SK-N-SH (cell line): ENCODE measurements at regions not wholly inside any gene's neighbourhood (a gene's known extent, or its start where the extent isn't known, plus 50 kb on each side); places are given as distances from the start of the nearest gene placed in this dataset.

Source experiments
- CTCF ChIA-PET: fragments of 300-600, 350-600 bp; formaldehyde crosslinking; extraction: SDS; loops from one replicate; lab custom pipeline; 2021; lab: Yijun Ruan, JAX
- POLR2A ChIA-PET: fragments of 350-600 bp; sonication (Branson Sonifier 250); formaldehyde crosslinking; extraction: SDS; loops from one replicate; lab custom pipeline; 2020; ENCODE audit warnings: antibody characterized with exemption, inconsistent platforms; lab: Yijun Ruan, JAX
- DNase-seq: peaks from one replicate; pipeline ENCODE4 v3.0.0; 2012
- H2AFZ ChIP-seq: fragments of 200-600 bp; sonication (generic); 2 replicates; pipeline ENCODE4 v1.8.1; 2016; ENCODE audit warnings: antibody characterized with exemption, mild to moderate bottlenecking, low read depth
- H3F3A ChIP-seq: fragments of 200-600 bp; sonication (generic); replicated peaks from 2 replicates; pipeline ENCODE3; 2016; ENCODE audit warnings: antibody characterized with exemption, mild to moderate bottlenecking; ENCODE audit not compliant: insufficient read depth
- H3K27ac ChIP-seq, 2 experiments: fragments of 200-500 bp in 1 of 2; fragments of 200-600 bp in 1 of 2; sonication (Bioruptor generic) in 1 of 2; sonication (generic), shearing (Covaris generic) in 1 of 2; 2 replicates each; pipeline versions ENCODE4 v1.5.1 to v1.6.1; 2014 to 2016; ENCODE audit warnings: low read depth in 2 of 2, inconsistent platforms in 1 of 2, low read length in 1 of 2, mild to moderate bottlenecking in 1 of 2, mixed read lengths in 1 of 2
- H3K27me3 ChIP-seq: fragments of 200-600 bp; sonication (generic), shearing (Covaris generic); 2 replicates; pipeline ENCODE4 v1.6.1; 2016; ENCODE audit warnings: mixed run types; ENCODE audit not compliant: insufficient read depth
- H3K36me3 ChIP-seq, 2 experiments: fragments of 200-500 bp in 1 of 2; fragments of 200-600 bp in 1 of 2; sonication (Bioruptor generic) in 1 of 2; sonication (generic) in 1 of 2; replicated peaks in 1 of 2; 2 replicates each; pipeline versions ENCODE3 to v1.5.1; 2014 to 2016; ENCODE audit warnings: low read length in 1 of 2, mild to moderate bottlenecking in 1 of 2; ENCODE audit not compliant: insufficient read depth in 2 of 2, control insufficient read depth in 1 of 2
- H3K4me1 ChIP-seq, 2 experiments: fragments of 200-500 bp in 1 of 2; fragments of 200-600 bp in 1 of 2; sonication (Bioruptor generic) in 1 of 2; sonication (generic), shearing (Covaris generic) in 1 of 2; 2 replicates each; pipeline versions ENCODE4 v1.5.1 to v1.6.1; 2014 to 2016; ENCODE audit warnings: low read depth in 1 of 2, low read length in 1 of 2, mixed run types in 1 of 2; ENCODE audit not compliant: insufficient read depth in 2 of 2, control insufficient read depth in 1 of 2
- H3K4me2 ChIP-seq: fragments of 200-600 bp; sonication (generic), shearing (Covaris generic); 2 replicates; pipeline ENCODE4 v1.6.1; 2017; ENCODE audit warnings: mixed run types
- H3K4me3 ChIP-seq, 2 experiments: fragments of 200-500 bp in 1 of 2; fragments of 200-600 bp in 1 of 2; sonication (Bioruptor generic) in 1 of 2; sonication (generic), shearing (Covaris generic) in 1 of 2; 2 replicates each; pipeline versions ENCODE4 v1.5.1 to v1.8.1; 2014 to 2016; ENCODE audit warnings: low read depth in 2 of 2, inconsistent platforms in 1 of 2, low read length in 1 of 2, mild to moderate bottlenecking in 1 of 2, mixed read lengths in 1 of 2, moderate library complexity in 1 of 2
- H3K79me2 ChIP-seq: fragments of 200-600 bp; sonication (generic); 2 replicates; pipeline ENCODE4 v1.8.1; 2017; ENCODE audit warnings: mild to moderate bottlenecking; ENCODE audit not compliant: insufficient read depth
- H3K9ac ChIP-seq: fragments of 200-600 bp; sonication (generic); 2 replicates; pipeline ENCODE4 v1.6.1; 2017; ENCODE audit warnings: mixed run types
- H3K9me2 ChIP-seq: fragments of 200-600 bp; sonication (generic); 2 replicates; pipeline ENCODE4 v1.6.1; 2017; ENCODE audit warnings: mixed run types
- H3K9me3 ChIP-seq: fragments of 200-600 bp; sonication (generic); 2 replicates; pipeline ENCODE4 v1.6.1; 2017; ENCODE audit warnings: mixed run types, mild to moderate bottlenecking, moderate library complexity
- H4K20me1 ChIP-seq: fragments of 200-600 bp; sonication (generic); 2 replicates; pipeline ENCODE4 v1.6.1; 2017; ENCODE audit warnings: mild to moderate bottlenecking, mixed run types; ENCODE audit not compliant: insufficient read depth
- CHD2 ChIP-seq: fragments of 150-350 bp; IDR thresholded peaks from 2 replicates; pipeline ENCODE4 v1.6.1; 2018; ENCODE audit warnings: low read length; ENCODE audit not compliant: partially characterized antibody
- CTCF ChIP-seq: fragments of 200-600 bp; sonication (generic); IDR thresholded peaks from 2 replicates; pipeline ENCODE4 v1.6.1; 2017; ENCODE audit warnings: antibody characterized with exemption, mild to moderate bottlenecking, moderate library complexity
- EP300 ChIP-seq, 2 experiments: IDR thresholded peaks; 2 replicates each; pipeline versions ENCODE4 v1.4.0 to v1.6.1; 2012; ENCODE audit warnings: borderline replicate concordance in 1 of 2, low read depth in 1 of 2, low read length in 1 of 2
- EZH2phosphoT487 ChIP-seq: fragments of 200-600 bp; sonication (generic); IDR thresholded peaks from 2 replicates; pipeline ENCODE4 v1.6.1; 2017; ENCODE audit warnings: low read depth, mixed run types, mild to moderate bottlenecking, antibody characterized with exemption, moderate library complexity, borderline replicate concordance
- FOXJ3 ChIP-seq: sonication (generic); formaldehyde crosslinking; IDR thresholded peaks from 2 replicates; pipeline ENCODE4 v1.5.1; 2020; ENCODE audit warnings: mild to moderate bottlenecking, missing genetic modification reagents
- GABPA ChIP-seq: IDR thresholded peaks from 2 replicates; pipeline ENCODE4 v1.4.0; 2012; ENCODE audit warnings: low read depth, mild to moderate bottlenecking
- GATA2 ChIP-seq: sonication (generic); formaldehyde crosslinking; IDR thresholded peaks from 2 replicates; pipeline ENCODE4 v1.5.0; 2020; ENCODE audit warnings: mild to moderate bottlenecking, missing genetic modification reagents
- JUND ChIP-seq: IDR thresholded peaks from 2 replicates; pipeline ENCODE4 v1.4.0; 2012
- MEF2A ChIP-seq: IDR thresholded peaks from 2 replicates; pipeline ENCODE4 v1.4.0; 2012; ENCODE audit warnings: low read depth, borderline replicate concordance
- POLR2AphosphoS5 ChIP-seq: IDR thresholded peaks from 2 replicates; pipeline ENCODE4 v1.6.1; 2012; ENCODE audit warnings: low read depth, low read length
- RAD21 ChIP-seq: IDR thresholded peaks from 2 replicates; pipeline ENCODE4 v1.6.1; 2012; ENCODE audit warnings: mild to moderate bottlenecking, low read length
- RCOR1 ChIP-seq: fragments of 150-350 bp; IDR thresholded peaks from 2 replicates; pipeline ENCODE4 v1.6.1; 2017; ENCODE audit warnings: antibody characterized with exemption, low read length
- RFX5 ChIP-seq: IDR thresholded peaks from 2 replicates; pipeline ENCODE4 v1.6.1; 2012; ENCODE audit warnings: mild to moderate bottlenecking, improper control_type of control experiment, low read length
- RXRA ChIP-seq: IDR thresholded peaks from 2 replicates; pipeline ENCODE4 v1.4.0; 2012; ENCODE audit warnings: low read depth, mild to moderate bottlenecking, borderline replicate concordance
- SIN3A ChIP-seq: IDR thresholded peaks from 2 replicates; pipeline ENCODE4 v1.6.1; 2012; ENCODE audit warnings: low read depth, mild to moderate bottlenecking, low read length, moderate library complexity, borderline replicate concordance
- SMC3 ChIP-seq: IDR thresholded peaks from 2 replicates; pipeline ENCODE4 v1.6.1; 2012; ENCODE audit warnings: low read depth, low read length, improper control_type of control experiment
- TAF1 ChIP-seq: IDR thresholded peaks from 2 replicates; pipeline ENCODE4 v1.6.1; 2012; ENCODE audit warnings: low read depth, mild to moderate bottlenecking, low read length, moderate library complexity, borderline replicate concordance
- TCF12 ChIP-seq: IDR thresholded peaks from 2 replicates; pipeline ENCODE4 v1.4.0; 2012
- YY1 ChIP-seq: IDR thresholded peaks from 2 replicates; pipeline ENCODE4 v1.4.0; 2012; ENCODE audit warnings: low read depth, mild to moderate bottlenecking
- WGBS: methylation state at CpG from one replicate; pipeline ENCODE4 v1.1.6; 2017; ENCODE audit warnings: low lambda C conversion rate; 5-methylcytosine and 5-hydroxymethylcytosine counted together
- TF ChIP-seq, protein P1 (sequence below): IDR thresholded peaks from 2 replicates; pipeline ENCODE4 v1.4.0; 2012; ENCODE audit warnings: low read depth
- TF ChIP-seq, protein P2 (sequence below): IDR thresholded peaks from 2 replicates; pipeline ENCODE4 v1.6.1; 2012; ENCODE audit warnings: mild to moderate bottlenecking, low read depth, low read length, moderate library complexity
- TF ChIP-seq, protein P3 (sequence below): fragments of 150-350 bp; IDR thresholded peaks from 2 replicates; pipeline ENCODE4 v1.6.1; 2016; ENCODE audit warnings: mild to moderate bottlenecking, low read depth, low read length

DNA sequence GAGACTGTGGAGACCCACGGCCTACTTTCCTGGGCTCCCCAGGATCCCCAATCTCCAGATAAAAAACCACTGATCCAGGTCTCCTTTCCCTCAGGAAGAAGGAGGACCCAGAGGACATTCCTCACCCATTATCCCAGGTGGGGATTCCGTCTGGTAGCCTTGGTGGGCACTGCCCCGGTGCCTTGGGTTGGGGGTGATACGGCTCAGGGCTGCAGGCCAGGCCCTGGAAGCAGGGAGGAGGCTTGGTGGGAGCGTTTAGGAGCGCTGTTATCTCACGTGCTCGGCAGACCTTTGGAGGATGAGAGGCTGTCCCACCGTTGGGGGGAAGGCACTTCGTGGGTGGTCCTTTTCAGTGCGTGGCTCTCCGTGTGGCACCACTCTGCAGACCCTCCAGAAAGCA is 926.3 kb downstream of the BRD1 start:
- TF ChIP-seq CTCF (no peak), TCF12 (no peak), RFX5 (no peak), FOXJ3 (no peak), JUND (no peak), MEF2A (no peak), GABPA (no peak), RAD21 (no peak), RCOR1 (no peak), SIN3A (no peak), TAF1 (no peak), EZH2phosphoT487 (no peak), SMC3 (no peak)
- H3K27me3 ChIP-seq: no peaks in the 10 kb centered on the region
- H3K36me3 ChIP-seq: no peaks in the 10 kb centered on the region
- H3K4me2 ChIP-seq: no peak overlapping the region
- H3K4me3 ChIP-seq: no peak overlapping the region
- H3K27ac ChIP-seq: no peak overlapping the region
- H3K4me1 ChIP-seq: no peaks in the 10 kb centered on the region
- H2AFZ ChIP-seq: no peak overlapping the region
- POLR2A ChIA-PET: no interaction called here
- 17% methylated on average over 2 of the region's 12 CpGs for WGBS
- H3K9me2 ChIP-seq: no peaks in the 10 kb centered on the region
- H3K79me2 ChIP-seq: no peaks in the 10 kb centered on the region
- no peaks in the 10 kb centered on the region for H3F3A ChIP-seq
- CTCF ChIA-PET: interaction anchor here (0.6 to 0.7 kb wide), 2 partner anchors 118 to 1657 kb away, joined by 3 read pairs; no protein-coding TSS in a partner anchor
- no peaks in the 10 kb centered on the region for H4K20me1 ChIP-seq
- H3K9ac ChIP-seq: no peak overlapping the region
- DNase-seq: no peak
- H3K9me3 ChIP-seq: no peaks in the 10 kb centered on the region

DNA sequence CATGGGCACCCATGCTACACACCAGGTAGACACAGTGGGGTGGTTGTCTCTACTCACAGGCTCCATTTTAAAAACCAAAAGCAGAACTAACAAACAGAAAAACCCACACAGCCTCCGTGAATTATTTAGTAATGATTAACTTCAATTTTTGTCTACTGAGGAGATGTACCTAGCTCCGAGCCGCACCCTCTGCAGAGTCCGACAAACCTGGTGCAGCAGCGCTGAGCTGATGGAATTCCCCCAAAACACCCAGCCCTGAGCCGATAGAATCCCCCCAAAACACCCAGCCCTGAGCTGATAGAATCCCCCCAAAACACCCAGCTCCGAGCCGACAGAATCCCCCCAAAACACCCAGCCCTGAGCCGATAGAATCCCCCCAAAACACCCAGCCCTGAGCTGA is 927.0 kb downstream of the BRD1 start:
- Histone ChIP-seq H4K20me1 (no peaks in the 10 kb centered on the region), H3K27ac (no peak overlapping the region), H3K9me3 (no peaks in the 10 kb centered on the region), H3K9ac (no peak overlapping the region), H3K4me3 (no peak overlapping the region), H3K9me2 (no peaks in the 10 kb centered on the region), H3K79me2 (no peaks in the 10 kb centered on the region), H2AFZ (no peak overlapping the region), H3F3A (no peaks in the 10 kb centered on the region), H3K4me2 (no peak overlapping the region), H3K36me3 (no peaks in the 10 kb centered on the region), H3K4me1 (no peaks in the 10 kb centered on the region), H3K27me3 (peaks cover 3% of the 10 kb centered on the region; the same call in 1 of the 2 replicates)
- WGBS: 20% methylated on average over 8 of the region's 9 CpGs
- CTCF ChIA-PET: interaction anchor here (0.6 to 0.7 kb wide), 2 partner anchors 118 to 1657 kb away, joined by 3 read pairs; no protein-coding TSS in a partner anchor
- no peak for DNase-seq
- POLR2A ChIA-PET: no interaction called here
- TF ChIP-seq JUND (no peak), MEF2A (no peak), RXRA (no peak), FOXJ3 (no peak), RAD21 (no peak), SMC3 (no peak), YY1 (no peak), TCF12 (no peak), POLR2AphosphoS5 (no peak), GABPA (no peak), CHD2 (no peak), GATA2 (no peak), EP300 (IDR thresholded peaks at IDR 0.05; ENCODE audit: borderline replicate concordance in 1 of 2, low read depth in 1 of 2, low read length in 1 of 2) (no peak)
- TF ChIP-seq, protein P1, sequence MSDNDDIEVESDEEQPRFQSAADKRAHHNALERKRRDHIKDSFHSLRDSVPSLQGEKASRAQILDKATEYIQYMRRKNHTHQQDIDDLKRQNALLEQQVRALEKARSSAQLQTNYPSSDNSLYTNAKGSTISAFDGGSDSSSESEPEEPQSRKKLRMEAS: no peak
- TF ChIP-seq, protein P2, sequence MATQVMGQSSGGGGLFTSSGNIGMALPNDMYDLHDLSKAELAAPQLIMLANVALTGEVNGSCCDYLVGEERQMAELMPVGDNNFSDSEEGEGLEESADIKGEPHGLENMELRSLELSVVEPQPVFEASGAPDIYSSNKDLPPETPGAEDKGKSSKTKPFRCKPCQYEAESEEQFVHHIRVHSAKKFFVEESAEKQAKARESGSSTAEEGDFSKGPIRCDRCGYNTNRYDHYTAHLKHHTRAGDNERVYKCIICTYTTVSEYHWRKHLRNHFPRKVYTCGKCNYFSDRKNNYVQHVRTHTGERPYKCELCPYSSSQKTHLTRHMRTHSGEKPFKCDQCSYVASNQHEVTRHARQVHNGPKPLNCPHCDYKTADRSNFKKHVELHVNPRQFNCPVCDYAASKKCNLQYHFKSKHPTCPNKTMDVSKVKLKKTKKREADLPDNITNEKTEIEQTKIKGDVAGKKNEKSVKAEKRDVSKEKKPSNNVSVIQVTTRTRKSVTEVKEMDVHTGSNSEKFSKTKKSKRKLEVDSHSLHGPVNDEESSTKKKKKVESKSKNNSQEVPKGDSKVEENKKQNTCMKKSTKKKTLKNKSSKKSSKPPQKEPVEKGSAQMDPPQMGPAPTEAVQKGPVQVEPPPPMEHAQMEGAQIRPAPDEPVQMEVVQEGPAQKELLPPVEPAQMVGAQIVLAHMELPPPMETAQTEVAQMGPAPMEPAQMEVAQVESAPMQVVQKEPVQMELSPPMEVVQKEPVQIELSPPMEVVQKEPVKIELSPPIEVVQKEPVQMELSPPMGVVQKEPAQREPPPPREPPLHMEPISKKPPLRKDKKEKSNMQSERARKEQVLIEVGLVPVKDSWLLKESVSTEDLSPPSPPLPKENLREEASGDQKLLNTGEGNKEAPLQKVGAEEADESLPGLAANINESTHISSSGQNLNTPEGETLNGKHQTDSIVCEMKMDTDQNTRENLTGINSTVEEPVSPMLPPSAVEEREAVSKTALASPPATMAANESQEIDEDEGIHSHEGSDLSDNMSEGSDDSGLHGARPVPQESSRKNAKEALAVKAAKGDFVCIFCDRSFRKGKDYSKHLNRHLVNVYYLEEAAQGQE: no peak
- TF ChIP-seq, protein P3, sequence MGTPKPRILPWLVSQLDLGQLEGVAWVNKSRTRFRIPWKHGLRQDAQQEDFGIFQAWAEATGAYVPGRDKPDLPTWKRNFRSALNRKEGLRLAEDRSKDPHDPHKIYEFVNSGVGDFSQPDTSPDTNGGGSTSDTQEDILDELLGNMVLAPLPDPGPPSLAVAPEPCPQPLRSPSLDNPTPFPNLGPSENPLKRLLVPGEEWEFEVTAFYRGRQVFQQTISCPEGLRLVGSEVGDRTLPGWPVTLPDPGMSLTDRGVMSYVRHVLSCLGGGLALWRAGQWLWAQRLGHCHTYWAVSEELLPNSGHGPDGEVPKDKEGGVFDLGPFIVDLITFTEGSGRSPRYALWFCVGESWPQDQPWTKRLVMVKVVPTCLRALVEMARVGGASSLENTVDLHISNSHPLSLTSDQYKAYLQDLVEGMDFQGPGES: no peak
